GM21447 (cell line): ENCODE measurements at regions not wholly inside any gene's neighbourhood (a gene's known extent, or its start where the extent isn't known, plus 50 kb on each side); places are given as distances from the start of the nearest gene placed in this dataset.
"Not testable (repeated sequence)": the region's sequence is repeated elsewhere in the genome, so short reads cannot be mapped to it uniquely, and the experiment has no call there.

ENCODE experiments used
- ATAC-seq: cut with Tn5 transposase; IDR thresholded peaks from one replicate; pipeline ENCODE4 v1.9.1; 2021; ENCODE audit not compliant: unreplicated experiment

DNA sequence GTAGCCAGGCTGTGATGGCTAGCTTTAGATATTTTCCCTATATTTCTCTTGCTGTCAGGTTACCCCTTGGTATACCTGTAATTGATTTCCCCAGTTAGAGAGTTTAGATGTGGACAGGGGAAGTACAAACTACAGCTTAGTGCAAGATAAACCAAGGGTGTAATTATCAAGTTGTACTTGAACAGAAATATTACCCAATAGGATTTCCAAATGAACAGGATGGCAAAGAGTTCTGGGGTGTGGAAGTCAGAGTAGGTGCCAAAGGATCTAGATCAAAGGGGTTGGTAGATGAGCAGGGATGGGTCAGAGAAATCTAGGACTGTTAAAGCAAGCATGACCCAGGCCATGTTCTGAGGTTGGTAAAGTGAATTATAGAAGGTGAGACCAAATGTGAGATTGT lies 585.2 kb downstream of the CCDC85A start:
- no peak for ATAC-seq

DNA sequence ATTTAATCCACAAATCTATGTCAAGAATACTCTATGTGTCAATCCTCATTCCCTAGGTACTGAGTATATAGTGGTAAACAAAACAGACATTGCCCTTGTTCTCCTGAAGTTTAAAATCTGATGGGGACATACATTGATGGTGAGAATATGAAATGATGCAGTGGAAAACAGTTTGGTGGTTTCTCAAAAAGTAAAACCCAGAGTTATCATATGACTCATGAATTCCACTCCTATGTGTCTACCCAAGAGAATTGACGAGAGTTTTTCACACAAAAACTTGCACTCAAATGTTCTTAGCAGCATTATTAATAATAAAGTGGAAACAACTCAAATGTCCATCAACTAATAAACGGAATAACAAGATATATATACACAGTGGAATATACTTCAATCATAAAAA lies 586.7 kb downstream of the CCDC85A start:
- ATAC-seq = no peak

DNA sequence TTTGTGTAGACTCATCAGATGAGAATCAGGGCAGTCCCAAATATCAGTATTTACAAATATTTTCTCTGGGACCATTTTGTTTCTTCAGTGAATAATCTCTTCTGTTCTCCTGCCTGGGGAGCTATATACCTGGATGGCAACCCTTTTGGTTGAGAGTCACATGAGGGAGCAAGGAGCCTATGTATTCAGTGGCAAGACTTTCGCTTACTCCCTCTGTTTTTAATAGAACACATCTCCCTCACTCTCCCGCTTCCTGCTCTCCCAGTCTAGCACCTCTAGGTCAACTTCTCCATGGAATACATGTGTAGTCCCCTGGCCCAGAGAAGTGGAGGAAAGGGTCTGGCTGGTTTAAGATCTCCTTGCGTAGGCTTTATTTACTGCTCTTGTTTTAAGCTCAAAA lies 600.3 kb downstream of the CCDC85A start:
- ATAC-seq = no peak

DNA sequence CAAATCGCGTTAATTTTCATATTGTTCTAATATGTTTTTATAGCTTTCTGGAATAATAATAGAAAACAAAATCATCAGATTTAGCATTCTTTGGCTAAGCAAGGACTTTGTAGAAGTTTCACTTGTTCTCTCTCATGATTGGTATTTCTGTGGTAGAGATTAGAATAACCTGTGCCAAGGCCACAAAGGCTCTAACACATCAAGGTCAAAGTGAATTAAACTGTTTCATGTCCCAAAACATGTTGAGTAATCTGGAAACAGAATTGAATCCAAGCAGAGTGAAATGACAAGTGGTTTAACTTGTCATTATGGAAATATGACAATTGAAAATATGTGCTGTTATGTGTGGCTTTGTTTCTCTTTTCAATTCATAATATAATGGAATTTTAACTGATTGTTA lies 617.4 kb downstream of the CCDC85A start:
- ATAC-seq = no peak

DNA sequence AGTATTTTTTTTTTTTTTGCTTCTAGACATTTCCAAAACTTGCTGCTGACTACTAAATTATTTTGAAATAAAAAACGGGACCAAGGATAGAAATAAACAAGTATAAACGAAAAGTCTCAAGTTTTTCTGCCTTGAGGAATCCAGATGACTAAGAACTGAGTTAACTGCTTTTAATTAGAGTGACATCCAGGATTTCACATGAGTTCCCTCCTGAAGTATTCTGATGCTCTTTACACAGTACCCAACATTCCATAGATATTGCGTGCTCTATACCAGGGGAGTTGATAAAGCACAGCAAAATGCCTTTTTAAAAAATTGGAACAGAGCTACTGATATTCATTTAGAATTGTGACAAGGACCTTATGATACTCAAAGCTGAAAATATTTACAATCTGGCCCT lies 618.0 kb downstream of the CCDC85A start:
- no peak for ATAC-seq

DNA sequence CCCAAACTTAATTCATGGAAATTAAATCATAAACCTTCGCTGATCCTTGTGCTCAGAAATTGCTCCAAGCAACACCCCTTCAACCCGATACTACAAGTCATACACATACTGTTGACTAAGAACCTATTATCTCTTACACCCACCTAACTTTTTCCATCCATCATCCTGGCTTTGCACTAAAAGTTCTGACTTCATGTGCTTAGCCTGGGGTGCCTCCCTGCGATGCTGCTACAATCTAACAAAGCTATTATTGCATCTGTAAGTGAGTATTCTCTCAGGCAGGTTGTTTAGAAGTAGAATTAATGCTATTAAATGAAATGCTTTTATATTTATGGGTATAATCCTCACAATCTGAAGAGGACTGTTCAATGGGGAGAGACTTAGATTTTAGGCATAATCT lies 619.8 kb downstream of the CCDC85A start:
- ATAC-seq = no peak

DNA sequence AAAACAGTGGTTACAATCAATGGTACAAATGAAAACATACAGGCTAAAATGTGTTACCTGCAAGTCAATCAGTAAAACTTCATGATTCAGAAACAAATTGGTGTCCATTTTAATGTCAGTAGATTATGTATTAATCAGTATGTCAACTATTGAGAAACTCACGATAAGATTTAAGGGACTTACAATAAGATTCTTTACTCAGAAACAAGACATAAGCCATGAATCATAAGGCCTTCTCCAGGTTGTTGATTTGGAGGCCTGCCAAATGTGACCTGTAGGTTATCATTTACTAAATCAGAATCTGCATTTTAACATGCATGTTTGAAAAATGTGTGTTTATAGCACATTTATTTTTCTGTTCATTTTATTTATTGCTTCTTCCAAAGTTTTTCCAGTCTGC lies 623.1 kb downstream of the CCDC85A start:
- ATAC-seq = no peak

DNA sequence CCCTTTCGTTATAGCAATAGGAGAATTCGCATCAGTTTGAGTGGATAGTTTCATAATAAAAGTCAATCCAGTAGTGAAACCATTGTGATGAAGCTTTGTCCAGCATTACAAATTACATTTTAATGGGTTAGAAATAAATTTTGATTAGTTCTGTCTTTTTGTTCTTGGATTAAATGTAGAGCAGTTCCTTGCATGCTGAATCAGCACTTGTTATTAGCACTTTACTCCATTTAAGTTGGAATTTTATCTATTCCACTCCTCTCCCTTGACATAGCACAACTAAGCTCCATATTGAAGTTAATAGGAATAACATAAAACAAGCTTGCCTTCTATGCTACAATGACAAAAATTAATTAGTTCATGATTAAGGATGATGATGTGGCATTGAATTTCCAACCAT lies 624.1 kb downstream of the CCDC85A start:
- ATAC-seq = no peak

DNA sequence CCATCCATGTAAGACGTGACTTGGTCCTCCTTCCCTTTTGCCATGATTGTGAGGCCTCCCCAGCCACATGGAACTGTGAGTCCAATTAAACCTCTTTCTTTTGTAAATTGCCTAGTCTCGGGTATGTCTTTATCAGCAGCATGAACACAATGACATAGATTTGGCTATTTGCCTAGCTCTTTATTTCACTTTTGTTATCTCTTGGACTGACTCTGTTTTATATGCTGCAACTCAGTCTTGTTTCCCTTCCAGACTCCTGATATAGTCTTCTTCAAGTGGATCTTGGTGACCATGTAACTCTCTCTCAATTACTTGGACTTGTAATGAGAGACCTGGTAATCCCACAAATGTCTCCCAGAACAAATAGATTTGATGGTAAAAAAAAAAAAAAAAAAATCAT lies 627.6 kb downstream of the CCDC85A start:
- no peak for ATAC-seq

DNA sequence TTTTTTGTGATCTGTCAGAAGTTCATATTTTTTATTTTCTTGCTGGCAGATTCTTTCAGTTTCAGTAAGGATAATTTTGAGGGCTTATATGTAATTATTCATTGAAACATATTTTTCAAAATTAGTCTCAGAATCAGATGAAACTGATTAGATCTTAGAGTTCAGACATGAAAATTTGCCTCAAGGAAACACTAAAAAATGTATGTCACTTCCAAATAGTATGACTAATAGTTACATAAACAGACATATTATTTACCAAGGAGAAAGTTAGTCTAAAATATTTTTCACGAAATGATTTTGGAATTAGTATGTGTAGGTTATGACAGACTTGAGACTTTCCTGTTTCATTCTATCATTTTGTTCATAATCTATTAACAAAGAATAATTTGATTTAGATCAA lies 628.6 kb downstream of the CCDC85A start:
- no peak for ATAC-seq

DNA sequence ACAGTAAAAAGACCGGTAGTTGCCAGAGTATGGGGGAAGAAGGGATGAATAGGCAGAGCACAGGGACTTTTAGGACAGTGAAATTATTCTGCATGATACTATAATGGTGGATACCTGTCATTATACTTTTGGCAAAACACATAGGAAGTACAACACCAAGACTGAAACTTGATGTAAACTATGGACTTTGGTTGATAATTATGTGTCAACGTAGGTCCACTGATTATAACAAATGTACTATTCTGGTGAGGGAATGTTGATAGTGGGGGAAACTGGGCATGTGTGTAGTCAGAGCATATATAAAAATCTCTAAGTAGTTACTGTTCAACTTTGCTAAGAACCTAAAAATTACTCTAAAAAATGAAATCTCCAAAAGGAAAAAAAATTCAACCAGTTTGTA lies 629.7 kb downstream of the CCDC85A start:
- ATAC-seq = no peak

DNA sequence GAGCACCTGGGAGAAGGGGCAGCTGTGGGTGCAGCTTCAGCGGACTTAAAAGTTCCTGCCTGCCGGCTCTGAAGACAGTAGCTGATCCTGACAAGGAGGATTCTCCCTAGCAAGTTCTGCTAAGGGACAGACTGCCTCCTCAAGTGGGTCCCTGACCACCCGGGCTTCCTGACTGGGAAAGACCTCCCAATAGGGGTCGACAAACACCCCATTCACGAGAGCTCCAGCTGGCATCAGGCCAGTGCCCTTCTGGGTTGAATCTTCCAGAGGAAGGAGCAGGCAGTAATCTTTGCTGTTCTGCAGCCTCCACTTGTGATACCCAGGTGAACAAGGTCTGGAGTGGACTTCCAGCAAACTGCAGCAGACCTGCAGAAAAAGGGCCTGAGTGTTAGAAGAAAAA lies 632.9 kb downstream of the CCDC85A start:
- no peak for ATAC-seq

DNA sequence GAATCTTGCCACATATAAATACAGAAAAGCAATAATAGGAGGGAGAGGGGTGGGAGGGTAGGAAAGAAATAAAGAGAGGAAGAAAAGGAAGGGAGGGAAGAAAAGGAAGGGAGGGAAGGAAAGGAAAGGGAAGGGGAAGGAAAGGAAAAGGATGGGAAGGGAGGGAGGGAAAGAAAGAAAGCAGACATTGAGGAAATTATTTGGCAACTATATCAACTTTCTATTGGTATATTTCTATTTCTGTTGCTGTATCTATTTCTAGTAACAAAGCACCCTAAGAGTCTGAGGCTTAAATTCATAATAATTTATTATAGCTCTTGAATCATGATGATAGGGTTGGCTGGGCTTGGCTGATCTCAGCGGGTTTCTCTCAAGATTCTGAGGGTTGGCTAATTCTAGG lies 648.0 kb downstream of the CCDC85A start:
- no peak for ATAC-seq

DNA sequence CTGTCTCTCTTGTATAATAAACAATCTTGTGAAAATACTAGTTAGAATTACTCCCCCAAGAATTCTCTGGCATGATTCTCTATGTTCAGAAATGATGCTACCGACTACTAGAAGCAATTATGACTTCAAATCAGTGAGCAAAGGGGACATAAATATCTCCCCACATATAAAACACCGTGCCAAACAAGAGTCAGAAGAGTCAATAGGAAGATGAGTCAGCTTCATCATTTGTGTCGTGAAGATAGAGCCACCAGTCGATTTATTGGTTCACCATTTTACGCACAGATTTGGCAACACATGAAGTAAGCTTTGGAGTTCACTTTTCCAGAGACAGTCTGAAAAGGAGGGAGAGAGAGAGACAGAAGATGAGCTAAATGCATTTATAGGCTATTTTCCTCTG lies 650.9 kb downstream of the CCDC85A start:
- no peak for ATAC-seq

DNA sequence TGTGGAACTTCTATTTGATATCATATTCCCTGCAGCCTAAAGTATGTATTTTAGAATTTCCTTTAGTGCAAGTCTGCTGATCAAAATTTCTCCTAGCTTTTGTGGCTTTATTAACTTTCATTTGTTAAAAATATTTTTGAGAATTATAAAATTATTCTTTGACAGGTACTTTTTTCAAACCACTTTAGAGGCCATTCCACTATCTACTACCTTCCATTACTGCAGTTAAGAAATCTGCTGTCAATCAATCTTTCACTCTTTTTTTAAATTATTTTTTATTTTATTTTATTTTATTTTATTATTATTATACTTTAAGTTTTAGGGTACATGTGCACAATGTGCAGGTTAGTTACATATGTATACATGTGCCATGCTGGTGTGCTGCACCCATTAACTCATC lies 656.2 kb downstream of the CCDC85A start:
- not testable (repeated sequence) for ATAC-seq

DNA sequence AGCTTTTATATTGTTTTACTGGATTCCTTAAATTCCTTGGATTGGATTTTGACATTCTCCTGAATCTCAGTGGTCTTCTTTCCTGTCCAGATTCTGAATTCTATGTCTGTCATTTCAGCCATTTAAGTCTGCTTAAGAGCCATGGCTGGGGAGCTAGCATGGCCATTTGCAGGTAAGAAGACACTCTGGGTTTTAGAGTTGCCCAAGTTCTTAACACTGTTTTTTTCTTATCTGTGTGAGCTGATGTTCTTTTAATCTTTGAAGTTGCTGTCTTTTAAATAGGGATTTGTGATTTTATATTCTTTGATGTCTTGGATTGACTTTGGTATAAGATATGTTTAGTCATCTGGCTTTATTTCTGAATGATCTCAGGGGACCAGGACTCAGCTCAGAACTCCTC lies 677.2 kb downstream of the CCDC85A start:
- no peak for ATAC-seq

DNA sequence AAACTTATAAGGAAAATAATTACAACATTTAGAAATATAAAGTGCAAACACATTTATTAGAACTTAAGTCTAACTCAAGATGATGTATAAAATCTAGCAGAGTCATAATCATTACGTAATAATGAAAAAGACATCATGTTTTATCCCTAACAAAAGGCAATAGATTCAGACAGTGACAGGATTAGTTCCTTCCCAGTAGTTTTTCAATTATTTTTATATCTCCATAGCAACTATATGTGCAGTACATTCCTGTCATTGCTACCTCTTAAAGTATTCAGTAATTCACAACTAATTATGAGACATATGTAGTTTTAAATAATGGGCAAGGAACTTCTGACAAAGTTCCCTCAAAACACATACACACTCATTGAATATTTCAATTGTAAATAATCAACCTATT lies 687.9 kb downstream of the CCDC85A start:
- ATAC-seq = no peak

DNA sequence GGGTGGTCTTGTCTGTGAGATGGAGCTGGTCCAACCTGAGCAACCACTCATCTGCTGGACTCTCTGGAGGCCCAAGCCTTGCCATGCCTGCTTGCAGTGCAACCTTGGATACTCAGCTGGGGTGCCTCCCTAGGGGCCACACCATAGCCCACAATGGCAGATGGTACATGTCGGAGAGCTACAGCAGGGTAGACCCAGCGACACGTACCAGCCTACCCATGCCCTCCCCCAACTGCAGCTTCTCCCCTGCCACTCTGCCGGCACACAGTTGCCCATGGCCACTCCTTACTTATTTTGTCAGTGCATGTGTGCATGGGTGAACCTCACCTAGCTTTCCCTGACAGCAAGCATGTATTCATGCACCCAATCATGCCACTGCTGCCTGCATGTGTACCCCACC lies 690.9 kb downstream of the CCDC85A start:
- no peak for ATAC-seq

DNA sequence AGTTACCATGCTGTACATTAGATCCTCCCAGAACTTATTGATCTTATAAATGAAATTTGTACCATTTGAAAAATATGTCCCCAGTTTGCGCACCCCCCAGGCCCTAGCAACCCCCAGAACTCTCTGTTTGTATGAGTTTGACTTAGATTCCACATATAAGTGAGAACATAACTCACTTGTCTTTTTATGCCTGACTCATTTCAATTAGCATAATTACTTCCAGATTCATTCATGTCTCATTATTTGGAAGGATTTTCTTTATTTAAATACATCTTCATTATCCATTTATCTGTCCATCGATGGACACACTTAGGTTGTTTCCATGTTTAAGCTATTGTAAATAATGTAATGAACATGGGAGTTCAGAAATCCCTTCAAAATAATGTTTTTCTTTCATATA lies 705.9 kb downstream of the CCDC85A start:
- no peak for ATAC-seq

DNA sequence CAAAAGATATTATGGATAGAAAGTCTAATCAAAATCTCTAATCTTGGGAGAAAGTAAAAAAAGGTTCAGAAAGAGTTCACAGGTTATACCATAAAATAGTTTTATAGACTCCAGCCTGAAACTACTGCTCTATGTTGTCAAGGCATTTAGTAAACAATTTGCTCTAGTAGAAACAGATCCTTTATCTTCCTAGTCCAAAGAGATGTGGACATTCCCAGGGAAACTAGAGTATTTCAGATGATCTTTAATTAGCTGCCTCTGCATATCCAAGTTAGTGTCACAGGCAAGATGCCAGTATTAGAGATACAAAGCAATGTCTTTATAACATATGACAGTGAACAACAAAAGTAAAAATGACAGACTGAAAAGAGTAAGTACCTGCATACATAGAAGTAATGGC lies 708.6 kb downstream of the CCDC85A start:
- no peak for ATAC-seq

DNA sequence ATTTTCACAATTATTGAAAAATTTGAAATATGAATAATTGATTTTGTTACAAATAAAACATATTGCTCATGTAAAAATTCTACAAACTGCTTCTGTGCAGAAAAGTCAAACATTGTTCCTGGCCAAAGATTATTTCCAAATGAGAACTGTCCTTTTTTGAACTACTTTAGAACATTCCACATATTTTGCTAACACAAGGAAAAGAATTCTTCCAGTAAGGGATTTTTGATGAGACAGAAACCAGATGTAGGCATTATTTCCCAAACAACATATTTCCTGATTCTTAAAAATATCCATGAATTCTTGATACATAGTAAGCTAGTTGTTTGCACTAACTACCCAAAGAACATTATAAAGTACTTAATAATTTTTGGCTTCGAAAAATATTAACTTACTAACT lies 715.2 kb downstream of the CCDC85A start:
- ATAC-seq = no peak

DNA sequence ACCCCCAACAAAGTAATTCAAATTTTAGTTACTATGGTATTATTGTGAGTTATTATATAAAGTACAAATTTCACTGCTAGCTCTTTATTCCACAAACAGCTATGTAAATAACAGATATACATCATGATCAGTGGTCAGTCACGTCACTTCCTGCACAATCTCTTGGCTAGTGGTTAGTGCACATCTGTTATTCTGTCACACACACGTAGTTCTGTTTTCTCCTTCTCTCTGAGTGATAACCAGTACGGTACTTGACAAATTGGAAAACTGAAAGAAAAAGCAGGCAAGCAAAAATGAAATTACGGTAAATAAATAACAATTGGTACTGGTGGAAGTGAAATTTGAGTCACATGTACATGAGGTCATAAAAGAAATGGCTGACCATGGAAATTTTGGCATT lies 728.7 kb downstream of the CCDC85A start:
- ATAC-seq = no peak

DNA sequence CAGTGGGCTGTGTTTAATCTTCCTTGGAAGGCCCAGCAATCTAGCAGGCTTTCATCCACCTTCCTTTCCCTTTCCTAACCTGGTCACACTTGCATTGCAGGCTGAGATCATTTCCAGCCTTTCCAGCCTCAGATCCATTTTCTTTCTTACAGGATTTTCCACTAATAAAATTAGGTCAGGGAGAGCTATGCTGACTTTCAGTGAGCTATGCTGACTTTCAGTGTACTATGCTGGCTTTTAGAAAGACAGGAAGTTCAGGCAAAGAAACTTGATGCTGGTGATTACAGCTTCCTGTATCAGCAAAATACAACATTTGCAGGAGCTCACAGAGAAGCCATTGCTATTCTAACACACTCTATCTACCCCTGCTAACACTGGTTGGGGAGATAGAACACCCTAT lies 735.0 kb downstream of the CCDC85A start:
- ATAC-seq = no peak

DNA sequence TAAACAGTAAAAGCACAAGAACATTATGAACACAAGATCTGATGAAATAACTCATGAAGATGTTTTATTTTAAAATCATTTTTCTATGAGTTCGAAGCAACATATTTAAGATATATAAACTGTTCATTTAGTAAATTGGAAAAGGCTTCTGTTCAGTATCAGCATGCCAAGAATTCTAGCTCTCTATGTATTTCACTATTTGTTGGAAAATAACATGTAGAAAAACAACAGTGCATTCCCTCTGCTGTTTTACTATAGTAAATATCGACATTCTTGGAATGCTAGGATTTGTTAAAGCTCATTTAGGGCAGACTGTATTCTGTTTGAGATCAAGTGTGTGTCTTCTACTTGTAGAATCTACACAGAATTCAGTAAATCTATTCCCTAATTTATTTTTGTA lies 750.2 kb downstream of the CCDC85A start:
- no peak for ATAC-seq
